Renal cortex interstitium (tissue), 11 donors: ENCODE measurements at regions not wholly inside any gene's neighbourhood (a gene's known extent, or its start where the extent isn't known, plus 50 kb on each side); places are given as distances from the start of the nearest gene placed in this dataset.

ENCODE experiments used
- DNase-seq, 11 donors: peaks; one replicate each; pipeline ENCODE4 v3.0.0-alpha.2; 2013; ENCODE audit warnings: low read depth in 9 of 11, low spot score in 4 of 11; ENCODE audit errors: extremely low read depth in 1 of 11

GRCh38 chr11:70614034-70614681 is 215.8 kb downstream of the CTTN start:
- DNase-seq = no peak

GRCh38 chr11:70615036-70615875 is 216.9 kb downstream of the CTTN start:
- no peak for DNase-seq

- DNase-seq = no peak
Observed at GRCh38 chr11:70616317-70616716, 218.0 kb downstream of the CTTN start.

- no peak for DNase-seq
Observed at GRCh38 chr11:70616938-70617654, 218.8 kb downstream of the CTTN start.

GRCh38 chr11:70618431-70619101 is 220.2 kb downstream of the CTTN start:
- peak in 2 of 11 donors; percentile 31 to 36 for DNase-seq

- DNase-seq = no peak
Observed at GRCh38 chr11:70619591-70619990, 221.3 kb downstream of the CTTN start.

- DNase-seq = no peak
Observed at GRCh38 chr11:70620510-70621184, 222.3 kb downstream of the CTTN start.

- no peak for DNase-seq
Observed at GRCh38 chr11:70621241-70621640, 222.9 kb downstream of the CTTN start.

- DNase-seq = no peak
Observed at GRCh38 chr11:70622091-70622490, 223.8 kb downstream of the CTTN start.

- no peak for DNase-seq
Observed at GRCh38 chr11:70623906-70624597, 225.7 kb downstream of the CTTN start.

GRCh38 chr11:70624598-70624993 is 226.3 kb downstream of the CTTN start:
- no peak for DNase-seq

GRCh38 chr11:70625051-70625450 is 226.7 kb downstream of the CTTN start:
- DNase-seq = no peak

GRCh38 chr11:70625582-70626518 is 227.5 kb downstream of the CTTN start:
- DNase-seq = no peak

GRCh38 chr11:70627219-70627618 is 228.9 kb downstream of the CTTN start:
- DNase-seq = no peak

GRCh38 chr11:70628176-70628854 is 230.0 kb downstream of the CTTN start:
- no peak for DNase-seq

- DNase-seq = no peak
Observed at GRCh38 chr11:70628855-70629844, 230.8 kb downstream of the CTTN start.
